Uterus (tissue), 2 donors: ENCODE measurements at regions not wholly inside any gene's neighbourhood (a gene's known extent, or its start where the extent isn't known, plus 50 kb on each side); places are given as distances from the start of the nearest gene placed in this dataset.

ENCODE experiments used
- POLR2A ChIP-seq, 2 donors: fragments of 450-650 bp; IDR thresholded peaks; one replicate each; pipeline ENCODE4 v1.6.1; 2016; ENCODE audit warnings: antibody characterized with exemption in 2 of 2, mild to moderate bottlenecking in 1 of 2, moderate library complexity in 1 of 2
- TF ChIP-seq, protein P1 (sequence below), 4 experiments: fragments of 200-600 bp in 2 of 4; fragments of 450-650 bp in 2 of 4; sonication (generic) in 2 of 4; IDR thresholded peaks; one replicate each; pipeline ENCODE4 v1.5.1; 2016 to 2019; ENCODE audit warnings: antibody characterized with exemption in 4 of 4, mild to moderate bottlenecking in 2 of 4, moderate library complexity in 1 of 4

DNA sequence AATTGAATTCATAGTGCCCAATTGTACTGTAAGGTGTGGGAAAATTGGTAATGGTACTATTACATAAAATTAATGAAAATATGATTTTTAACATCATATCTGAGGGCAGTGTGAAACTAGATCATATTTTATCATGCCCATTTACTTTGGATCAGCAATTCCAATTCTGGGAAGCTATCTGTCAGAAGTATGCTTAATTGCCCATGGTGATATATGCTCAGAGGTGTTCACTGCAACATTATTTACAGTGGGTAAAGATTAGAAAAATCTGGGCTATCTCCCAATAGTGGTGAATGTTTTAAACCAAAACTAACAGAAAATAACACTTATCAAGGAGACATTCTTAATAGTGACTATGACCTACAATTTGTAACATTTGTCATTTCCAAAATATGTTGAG lies 1260.0 kb downstream of the BRINP3 start:
- TF ChIP-seq, protein P1, sequence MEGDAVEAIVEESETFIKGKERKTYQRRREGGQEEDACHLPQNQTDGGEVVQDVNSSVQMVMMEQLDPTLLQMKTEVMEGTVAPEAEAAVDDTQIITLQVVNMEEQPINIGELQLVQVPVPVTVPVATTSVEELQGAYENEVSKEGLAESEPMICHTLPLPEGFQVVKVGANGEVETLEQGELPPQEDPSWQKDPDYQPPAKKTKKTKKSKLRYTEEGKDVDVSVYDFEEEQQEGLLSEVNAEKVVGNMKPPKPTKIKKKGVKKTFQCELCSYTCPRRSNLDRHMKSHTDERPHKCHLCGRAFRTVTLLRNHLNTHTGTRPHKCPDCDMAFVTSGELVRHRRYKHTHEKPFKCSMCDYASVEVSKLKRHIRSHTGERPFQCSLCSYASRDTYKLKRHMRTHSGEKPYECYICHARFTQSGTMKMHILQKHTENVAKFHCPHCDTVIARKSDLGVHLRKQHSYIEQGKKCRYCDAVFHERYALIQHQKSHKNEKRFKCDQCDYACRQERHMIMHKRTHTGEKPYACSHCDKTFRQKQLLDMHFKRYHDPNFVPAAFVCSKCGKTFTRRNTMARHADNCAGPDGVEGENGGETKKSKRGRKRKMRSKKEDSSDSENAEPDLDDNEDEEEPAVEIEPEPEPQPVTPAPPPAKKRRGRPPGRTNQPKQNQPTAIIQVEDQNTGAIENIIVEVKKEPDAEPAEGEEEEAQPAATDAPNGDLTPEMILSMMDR (IDR thresholded peaks at IDR 0.05), result no peak
- TF ChIP-seq POLR2A (IDR thresholded peaks at IDR 0.05), result no peak
